Gastrocnemius medialis (tissue), 4 donors: ENCODE measurements at regions not wholly inside any gene's neighbourhood (a gene's known extent, or its start where the extent isn't known, plus 50 kb on each side); places are given as distances from the start of the nearest gene placed in this dataset.

Experiments
- ATAC-seq, 2 donors: fragments of 150-250 bp; one replicate each; pipeline ENCODE4 v1.9.1; 2016
- DNase-seq, 2 donors: peaks; one replicate each; pipeline ENCODE4 v3.0.0-alpha.2; 2019
- H3K27ac ChIP-seq, 4 donors: fragments of 200-600 bp; sonication (generic); 1 replicate in 1 of 4; 2 replicates in 3 of 4; pipeline ENCODE4 v1.5.1; 2016 to 2018; ENCODE audit warnings: mild to moderate bottlenecking in 2 of 4, moderate library complexity in 1 of 4
- H3K27me3 ChIP-seq, 3 donors: fragments of 200-600 bp; sonication (generic) in 2 of 3; 1 replicate in 1 of 3; 2 replicates in 2 of 3; pipeline versions ENCODE4 v1.5.1 to v1.6.0; 2016 to 2019; ENCODE audit warnings: mild to moderate bottlenecking in 1 of 3, moderate library complexity in 1 of 3
- H3K36me3 ChIP-seq, 2 donors: fragments of 200-600 bp; sonication (generic) in 1 of 2; one replicate each; pipeline ENCODE4 v1.5.1; 2017 to 2018
- H3K4me1 ChIP-seq, 2 donors: fragments of 200-600 bp; sonication (generic) in 1 of 2; one replicate each; pipeline ENCODE4 v1.5.1; 2016 to 2017; ENCODE audit warnings: mild to moderate bottlenecking in 2 of 2
- H3K4me3 ChIP-seq, 4 donors: fragments of 200-600 bp; sonication (generic) in 3 of 4; 1 replicate in 1 of 4; 2 replicates in 3 of 4; pipeline ENCODE4 v1.5.1; 2016 to 2019; ENCODE audit warnings: mild to moderate bottlenecking in 2 of 4
- H3K9me3 ChIP-seq, 3 donors: fragments of 200-600 bp; sonication (generic) in 2 of 3; 1 replicate in 1 of 3; 2 replicates in 2 of 3; pipeline ENCODE4 v1.5.1; 2016 to 2019
- CTCF ChIP-seq, 5 experiments: fragments of 450-650 bp in 3 of 5; fragments of 200-600 bp in 2 of 5; sonication (generic) in 2 of 5; IDR thresholded peaks in 4 of 5; conservative IDR thresholded peaks in 1 of 5; 1 replicate in 4 of 5; 2 replicates in 1 of 5; pipeline ENCODE4 v1.5.1; 2016 to 2019; ENCODE audit warnings: antibody characterized with exemption in 5 of 5, mild to moderate bottlenecking in 3 of 5, moderate library complexity in 3 of 5
- POLR2A ChIP-seq, 2 donors: fragments of 450-650 bp; IDR thresholded peaks; one replicate each; pipeline ENCODE4 v1.6.1; 2017; ENCODE audit warnings: antibody characterized with exemption in 2 of 2, mild to moderate bottlenecking in 2 of 2, moderate library complexity in 2 of 2
- in situ Hi-C, 4 donors: fragments of 200-750 bp; cut with MboI; loops; one replicate each; pipeline versions ENCODE4 v1.15.0 to v1.8.0; 2017; ENCODE audit warnings: low sequenced_read_pairs in 4 of 4
- intact Hi-C: fragments of 100-400 bp; cut with DNase I; formaldehyde crosslinking; loops from one replicate; pipeline ENCODE4 v1.15.1; 2023; ENCODE audit warnings: low total_unique reads

GRCh38 chr2:206851521-206851920 is 86.1 kb downstream of the FASTKD2 start:
- TF ChIP-seq POLR2A (IDR thresholded peaks at IDR 0.05) (no peak), CTCF (IDR thresholded peaks at IDR 0.05 in 4 of 5, conservative IDR thresholded peaks at IDR 0.05 in 1 of 5) (no peak)
- H3K36me3 ChIP-seq = no peaks in the 10 kb centered on the region
- H3K4me3 ChIP-seq = no peak overlapping the region
- ATAC-seq (no peak), DNase-seq (no peak)
- in situ Hi-C loops = no loop called here
- H3K9me3 ChIP-seq = no peaks in the 10 kb centered on the region
- no peaks in the 10 kb centered on the region for H3K27me3 ChIP-seq
- intact Hi-C loops = no loop called here
- peaks cover 0 to under 1% of the 10 kb centered on the region in 2 donors for H3K4me1 ChIP-seq
- no peak overlapping the region for H3K27ac ChIP-seq

- no peak for TF ChIP-seq CTCF (IDR thresholded peaks at IDR 0.05 in 4 of 5, conservative IDR thresholded peaks at IDR 0.05 in 1 of 5)
- no peak for TF ChIP-seq POLR2A (IDR thresholded peaks at IDR 0.05)
- in situ Hi-C loops = no loop called here
These were observed 85.4 kb upstream of the CPO start for GRCh38 chr2:206853915-206854314.

GRCh38 chr2:206855585-206856433 is 83.5 kb upstream of the CPO start:
- Histone ChIP-seq H3K27me3 (no peaks in the 10 kb centered on the region), H3K27ac (no peak overlapping the region), H3K9me3 (no peaks in the 10 kb centered on the region), H3K4me3 (no peak overlapping the region), H3K36me3 (no peaks in the 10 kb centered on the region), H3K4me1 (no peaks in the 10 kb centered on the region)
- in situ Hi-C loops = no loop called here
- DNase-seq = no peak
- intact Hi-C loops = no loop called here
- no peak for ATAC-seq
- TF ChIP-seq CTCF (IDR thresholded peaks at IDR 0.05 in 4 of 5, conservative IDR thresholded peaks at IDR 0.05 in 1 of 5) (no peak), POLR2A (IDR thresholded peaks at IDR 0.05) (no peak)

More at GRCh38 chr2:206853915-206854314, 85.4 kb upstream of the CPO start:
- Histone ChIP-seq H3K4me1 (no peaks in the 10 kb centered on the region), H3K36me3 (no peaks in the 10 kb centered on the region), H3K27me3 (no peaks in the 10 kb centered on the region), H3K4me3 (no peak overlapping the region), H3K27ac (no peak overlapping the region), H3K9me3 (no peaks in the 10 kb centered on the region)
- intact Hi-C loops = no loop called here
- DNase-seq = no peak
- ATAC-seq = no peak

- DNase-seq = no peak
- TF ChIP-seq CTCF (IDR thresholded peaks at IDR 0.05 in 4 of 5, conservative IDR thresholded peaks at IDR 0.05 in 1 of 5) (no peak), POLR2A (IDR thresholded peaks at IDR 0.05) (no peak)
- Histone ChIP-seq H3K27ac (no peak overlapping the region), H3K27me3 (no peaks in the 10 kb centered on the region), H3K4me3 (no peak overlapping the region), H3K36me3 (no peaks in the 10 kb centered on the region), H3K9me3 (no peaks in the 10 kb centered on the region), H3K4me1 (no peaks in the 10 kb centered on the region)
- no peak for ATAC-seq
- in situ Hi-C loops (no loop called here), intact Hi-C loops (no loop called here)
These were observed 82.8 kb upstream of the CPO start for GRCh38 chr2:206856513-206856912.
